ENCODE measurements at regions not wholly inside any gene's neighbourhood (a gene's known extent, or its start where the extent isn't known, plus 50 kb on each side); places are given as distances from the start of the nearest gene placed in this dataset.

- CTCF ChIA-PET: interaction anchor here (0.6 kb wide), 1 partner anchor 120 kb away, joined by 4 read pairs; no protein-coding TSS in a partner anchor
- 4% methylated on average over 4 of the region's 4 CpGs for WGBS (ENCODE audit: insufficient coverage, insufficient replicate concordance, low lambda C conversion rate, missing lambda C conversion rate)
- ATAC-seq: no peak
- Histone ChIP-seq H3K27ac (ENCODE audit: control insufficient read depth, insufficient read depth) (no peak overlapping the region), H4K20me1 (ENCODE audit: control insufficient read depth, insufficient read depth) (no peaks in the 10 kb centered on the region), H3K4me2 (ENCODE audit: control insufficient read depth, insufficient read depth) (no peak overlapping the region), H3K79me2 (ENCODE audit: control insufficient read depth, insufficient read depth, low read length) (no peaks in the 10 kb centered on the region), H3K9ac (ENCODE audit: control insufficient read depth, insufficient read depth, low read length) (no peak overlapping the region), H3K27me3 (replicated peaks in 1 of 2; ENCODE audit: control insufficient read depth in 2 of 2, insufficient read depth in 2 of 2, low read length in 1 of 2) (no peaks in the 10 kb centered on the region), H3K4me1 (ENCODE audit: control insufficient read depth, insufficient read depth, low read length) (no peaks in the 10 kb centered on the region), H3K36me3 (ENCODE audit: control insufficient read depth in 2 of 2, insufficient read depth in 2 of 2, low read length in 1 of 2) (no peaks in the 10 kb centered on the region), H3K9me3 (replicated peaks; ENCODE audit: control insufficient read depth, insufficient read depth, low read length) (no peaks in the 10 kb centered on the region), H2AFZ (ENCODE audit: control insufficient read depth, low read depth, low read length) (no peak overlapping the region), H3K4me3 (no peak overlapping the region)
- TF ChIP-seq CHD2 (IDR thresholded peaks at IDR 0.05; ENCODE audit: borderline replicate concordance, low read depth, low read length) (no peak), CBX5 (IDR thresholded peaks at IDR 0.05; ENCODE audit: low read depth) (no peak), ZBTB4 (CRISPR knock-in tag; IDR thresholded peaks at IDR 0.05) (no peak), STAT3 (IDR thresholded peaks at IDR 0.05; ENCODE audit: low read depth, low read length) (no peak), SREBF2 (IDR thresholded peaks at IDR 0.05; ENCODE audit: low read length) (no peak), RCOR1 (conservative IDR thresholded peaks at IDR 0.05; ENCODE audit: low read depth, low read length) (no peak), MEF2B (IDR thresholded peaks at IDR 0.05; ENCODE audit: partially characterized antibody, poor library complexity, severe bottlenecking) (no peak)
- in situ Hi-C loops (cut with MboI) (no loop called here), intact Hi-C loops (cut with micrococcal nuclease; ENCODE audit: unreplicated experiment) (no loop called here)
- RAD21 ChIA-PET (ENCODE audit: unreplicated experiment): interaction anchor here (1.1 kb wide), 1 partner anchor 185 kb away, joined by 3 read pairs; no protein-coding TSS in a partner anchor
- SMC1A ChIA-PET (ENCODE audit: uncharacterized antibody, unreplicated experiment): interaction anchor here (1.0 to 1.8 kb wide), 4 partner anchors 10 to 184 kb away, joined by 3 to 5 read pairs (median 4); no protein-coding TSS in a partner anchor
- POLR2A ChIA-PET: no interaction called here
- no peak for FAIRE-seq
- no TSS peak for BruUV-seq (replicated peaks)
- DNase-seq (ENCODE audit: low read depth, low spot score): no peak
Observed at GRCh38 chr20:11354846-11355245, 562.8 kb upstream of the BTBD3 start.

Data from GM12878 (cell line).